GM06990 (cell line): ENCODE measurements at regions not wholly inside any gene's neighbourhood (a gene's known extent, or its start where the extent isn't known, plus 50 kb on each side); places are given as distances from the start of the nearest gene placed in this dataset.

Source experiments
- DNase-seq: peaks from one replicate; pipeline ENCODE4 v3.0.0-alpha.2; 2011; ENCODE audit not compliant: insufficient read length; ENCODE audit errors: extremely low read depth
- H3K27me3 ChIP-seq: replicated peaks from 2 replicates; pipeline ENCODE4 v1.6.0; 2011; ENCODE audit warnings: low read length; ENCODE audit not compliant: control insufficient read depth, insufficient read depth
- H3K36me3 ChIP-seq: 2 replicates; pipeline ENCODE4 v1.5.1; 2011; ENCODE audit warnings: low read length; ENCODE audit not compliant: control insufficient read depth, insufficient read depth
- H3K4me3 ChIP-seq: replicated peaks from 2 replicates; pipeline ENCODE4 v1.5.1; 2011; ENCODE audit warnings: low read depth, mild to moderate bottlenecking, control low read depth, low read length
- CTCF ChIP-seq: IDR thresholded peaks from 2 replicates; pipeline ENCODE4 v1.5.1; 2011; ENCODE audit warnings: low read length, control low read depth, mild to moderate bottlenecking, inconsistent platforms; ENCODE audit not compliant: insufficient read depth, poor library complexity, severe bottlenecking

GRCh38 chr10:21270976-21271375, 254.5 kb downstream of the SKIDA1 start:
- Histone ChIP-seq H3K27me3 (no peaks in the 10 kb centered on the region), H3K36me3 (no peaks in the 10 kb centered on the region), H3K4me3 (no peak overlapping the region)
- no peak for DNase-seq
- no peak for TF ChIP-seq CTCF

GRCh38 chr10:21269289-21269688, 256.2 kb downstream of the SKIDA1 start:
- Histone ChIP-seq H3K36me3 (no peaks in the 10 kb centered on the region), H3K27me3 (no peaks in the 10 kb centered on the region), H3K4me3 (no peak overlapping the region)
- TF ChIP-seq CTCF = no peak
- DNase-seq = no peak

GRCh38 chr10:21265622-21266021, 259.9 kb downstream of the SKIDA1 start:
- no peak for DNase-seq

GRCh38 chr10:21264271-21264670, 261.2 kb downstream of the SKIDA1 start:
- no peaks in the 10 kb centered on the region for H3K27me3 ChIP-seq
- no peak for DNase-seq
- no peak overlapping the region for H3K4me3 ChIP-seq
- no peaks in the 10 kb centered on the region for H3K36me3 ChIP-seq
- no peak for TF ChIP-seq CTCF

More at GRCh38 chr10:21265622-21266021, 259.9 kb downstream of the SKIDA1 start:
- Histone ChIP-seq H3K4me3 (no peak overlapping the region), H3K36me3 (no peaks in the 10 kb centered on the region), H3K27me3 (no peaks in the 10 kb centered on the region)
- no peak for TF ChIP-seq CTCF

- Histone ChIP-seq H3K4me3 (no peak overlapping the region), H3K36me3 (no peaks in the 10 kb centered on the region), H3K27me3 (no peaks in the 10 kb centered on the region)
- no peak for DNase-seq
- TF ChIP-seq CTCF = no peak
Measured at GRCh38 chr10:21263839-21264238, 261.6 kb downstream of the SKIDA1 start.

GRCh38 chr10:21263263-21263803, 262.1 kb downstream of the SKIDA1 start:
- Histone ChIP-seq H3K27me3 (no peaks in the 10 kb centered on the region), H3K4me3 (no peak overlapping the region), H3K36me3 (no peaks in the 10 kb centered on the region)
- no peak for DNase-seq
- TF ChIP-seq CTCF = no peak
